Panc1 (cell line): ENCODE measurements at regions not wholly inside any gene's neighbourhood (a gene's known extent, or its start where the extent isn't known, plus 50 kb on each side); places are given as distances from the start of the nearest gene placed in this dataset.

Experiments
- ATAC-seq: fragments of 200-7000 bp; cut with Tn5 transposase; 2 replicates; pipeline ENCODE4 v1.9.1; 2020; ENCODE audit warnings: mild to moderate bottlenecking, moderate library complexity
- BruUV-seq: library from RNA; stranded (reverse); fragments of 400-500 nt; replicated peaks from 2 replicates; lab custom pipeline; 2021; lab: Mats Ljungman, UMichigan
- CTCF ChIA-PET: fragments of 300-600 bp; sonication (Branson Sonifier 250); formaldehyde crosslinking; loops from one replicate; lab custom pipeline; 2022; ENCODE audit warnings: antibody characterized with exemption; lab: Charles Lee
- POLR2A ChIA-PET: fragments of 300-600 bp; sonication (Branson Sonifier 250); formaldehyde crosslinking; loops from one replicate; lab custom pipeline; 2022; ENCODE audit warnings: antibody characterized with exemption; lab: Charles Lee
- DNase-seq: peaks from one replicate; pipeline ENCODE4 v3.0.0-alpha.2; 2010; ENCODE audit warnings: low read depth, low spot score
- H3K27ac ChIP-seq: 2 replicates; pipeline ENCODE4 v1.5.1; 2011; ENCODE audit warnings: mild to moderate bottlenecking, low read length, inconsistent platforms
- H3K27me3 ChIP-seq: fragments of 200-500 bp; sonication (Bioruptor generic); 2 replicates; pipeline ENCODE4 v1.6.0; 2014; ENCODE audit warnings: low read length, inconsistent platforms; ENCODE audit not compliant: control insufficient read depth, insufficient read depth
- H3K36me3 ChIP-seq: fragments of 200-500 bp; sonication (Bioruptor generic); 2 replicates; pipeline ENCODE4 v1.5.1; 2014; ENCODE audit warnings: inconsistent platforms, mild to moderate bottlenecking, low read length, moderate library complexity; ENCODE audit not compliant: control insufficient read depth, insufficient read depth
- H3K4me1 ChIP-seq: 2 replicates; pipeline ENCODE4 v1.5.1; 2011; ENCODE audit warnings: inconsistent platforms, mild to moderate bottlenecking, low read length, moderate library complexity; ENCODE audit not compliant: control insufficient read depth, insufficient read depth
- H3K4me3 ChIP-seq, 2 experiments: 2 replicates each; pipeline ENCODE4 v1.5.1; 2011 to 2012; ENCODE audit warnings: low read depth in 2 of 2, low read length in 2 of 2, mild to moderate bottlenecking in 2 of 2, inconsistent platforms in 1 of 2, moderate library complexity in 1 of 2
- H3K9me3 ChIP-seq: fragments of 200-500 bp; sonication (Bioruptor generic); 2 replicates; pipeline ENCODE4 v1.5.1; 2014; ENCODE audit warnings: low read depth, mild to moderate bottlenecking, inconsistent platforms, low read length, moderate library complexity; ENCODE audit not compliant: control insufficient read depth, insufficient read depth
- POLR2AphosphoS5 ChIP-seq: IDR thresholded peaks from 2 replicates; pipeline ENCODE4 v1.6.1; 2012; ENCODE audit warnings: mild to moderate bottlenecking, low read depth, low read length, moderate library complexity
- SIN3A ChIP-seq: IDR thresholded peaks from 2 replicates; pipeline ENCODE4 v1.6.1; 2012; ENCODE audit warnings: low read depth, mild to moderate bottlenecking, low read length, moderate library complexity, borderline replicate concordance; ENCODE audit not compliant: insufficient read depth
- TCF7L2 ChIP-seq: IDR thresholded peaks from 2 replicates; pipeline ENCODE4 v1.6.1; 2011; ENCODE audit warnings: mild to moderate bottlenecking, low read depth, low read length, inconsistent platforms
- in situ Hi-C: cut with HindIII; loops from 2 replicates; pipeline ENCODE4 v1.10.0; 2016; ENCODE audit warnings: low sequenced_read_pairs, low pct_unique_long_range_greater_than_20kb
- intact Hi-C: fragments of 100-400 bp; cut with micrococcal nuclease; formaldehyde crosslinking; loops from one replicate; pipeline ENCODE4 v1.10.0; 2022; ENCODE audit not compliant: unreplicated experiment
- TF ChIP-seq, protein P1 (sequence below), 2 experiments: IDR thresholded peaks; 2 replicates each; pipeline ENCODE4 v1.6.1; 2011 to 2012; ENCODE audit warnings: low read depth in 2 of 2, control low read depth in 1 of 2, low read length in 1 of 2, mild to moderate bottlenecking in 1 of 2, moderate library complexity in 1 of 2; ENCODE audit not compliant: insufficient read depth in 1 of 2
- TF ChIP-seq, protein P2 (sequence below): fragments of 450-650 bp; IDR thresholded peaks from 2 replicates; pipeline ENCODE4 v1.5.1; 2017; ENCODE audit warnings: mild to moderate bottlenecking

DNA sequence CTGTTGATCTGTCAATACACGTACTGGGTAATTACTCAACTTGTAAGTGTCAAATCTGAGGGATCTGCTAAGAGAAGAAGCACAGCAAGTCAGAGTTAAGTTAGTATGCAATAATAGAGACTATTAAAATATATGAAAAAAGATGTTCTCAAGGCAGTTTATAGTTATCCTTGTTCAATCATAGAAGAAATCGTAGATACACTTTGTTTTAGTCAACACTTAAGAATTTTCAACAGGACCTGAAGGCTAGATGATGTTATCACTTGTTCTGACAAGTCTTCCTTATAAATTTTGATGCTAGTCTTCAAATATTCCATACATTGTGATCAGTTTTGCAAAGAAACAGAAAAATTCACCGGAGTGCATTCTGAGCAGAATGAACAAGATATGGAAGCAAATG is 91.1 kb upstream of the KCNQ5 start:
- no peak for DNase-seq
- no peak for ATAC-seq
- Histone ChIP-seq H3K4me1 (no peaks in the 10 kb centered on the region), H3K9me3 (no peaks in the 10 kb centered on the region), H3K27ac (no peak overlapping the region), H3K27me3 (no peaks in the 10 kb centered on the region), H3K4me3 (no peak overlapping the region), H3K36me3 (no peaks in the 10 kb centered on the region)
- intact Hi-C loops (no loop called here), in situ Hi-C loops (no loop called here)
- BruUV-seq: no TSS peak
- TF ChIP-seq SIN3A (no peak), TCF7L2 (no peak), POLR2AphosphoS5 (no peak)
- TF ChIP-seq, protein P1, sequence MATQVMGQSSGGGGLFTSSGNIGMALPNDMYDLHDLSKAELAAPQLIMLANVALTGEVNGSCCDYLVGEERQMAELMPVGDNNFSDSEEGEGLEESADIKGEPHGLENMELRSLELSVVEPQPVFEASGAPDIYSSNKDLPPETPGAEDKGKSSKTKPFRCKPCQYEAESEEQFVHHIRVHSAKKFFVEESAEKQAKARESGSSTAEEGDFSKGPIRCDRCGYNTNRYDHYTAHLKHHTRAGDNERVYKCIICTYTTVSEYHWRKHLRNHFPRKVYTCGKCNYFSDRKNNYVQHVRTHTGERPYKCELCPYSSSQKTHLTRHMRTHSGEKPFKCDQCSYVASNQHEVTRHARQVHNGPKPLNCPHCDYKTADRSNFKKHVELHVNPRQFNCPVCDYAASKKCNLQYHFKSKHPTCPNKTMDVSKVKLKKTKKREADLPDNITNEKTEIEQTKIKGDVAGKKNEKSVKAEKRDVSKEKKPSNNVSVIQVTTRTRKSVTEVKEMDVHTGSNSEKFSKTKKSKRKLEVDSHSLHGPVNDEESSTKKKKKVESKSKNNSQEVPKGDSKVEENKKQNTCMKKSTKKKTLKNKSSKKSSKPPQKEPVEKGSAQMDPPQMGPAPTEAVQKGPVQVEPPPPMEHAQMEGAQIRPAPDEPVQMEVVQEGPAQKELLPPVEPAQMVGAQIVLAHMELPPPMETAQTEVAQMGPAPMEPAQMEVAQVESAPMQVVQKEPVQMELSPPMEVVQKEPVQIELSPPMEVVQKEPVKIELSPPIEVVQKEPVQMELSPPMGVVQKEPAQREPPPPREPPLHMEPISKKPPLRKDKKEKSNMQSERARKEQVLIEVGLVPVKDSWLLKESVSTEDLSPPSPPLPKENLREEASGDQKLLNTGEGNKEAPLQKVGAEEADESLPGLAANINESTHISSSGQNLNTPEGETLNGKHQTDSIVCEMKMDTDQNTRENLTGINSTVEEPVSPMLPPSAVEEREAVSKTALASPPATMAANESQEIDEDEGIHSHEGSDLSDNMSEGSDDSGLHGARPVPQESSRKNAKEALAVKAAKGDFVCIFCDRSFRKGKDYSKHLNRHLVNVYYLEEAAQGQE (IDR thresholded peaks at IDR 0.05; ENCODE audit: insufficient read depth in 1 of 2, low read depth in 2 of 2, low read length in 1 of 2): no peak
- TF ChIP-seq, protein P2, sequence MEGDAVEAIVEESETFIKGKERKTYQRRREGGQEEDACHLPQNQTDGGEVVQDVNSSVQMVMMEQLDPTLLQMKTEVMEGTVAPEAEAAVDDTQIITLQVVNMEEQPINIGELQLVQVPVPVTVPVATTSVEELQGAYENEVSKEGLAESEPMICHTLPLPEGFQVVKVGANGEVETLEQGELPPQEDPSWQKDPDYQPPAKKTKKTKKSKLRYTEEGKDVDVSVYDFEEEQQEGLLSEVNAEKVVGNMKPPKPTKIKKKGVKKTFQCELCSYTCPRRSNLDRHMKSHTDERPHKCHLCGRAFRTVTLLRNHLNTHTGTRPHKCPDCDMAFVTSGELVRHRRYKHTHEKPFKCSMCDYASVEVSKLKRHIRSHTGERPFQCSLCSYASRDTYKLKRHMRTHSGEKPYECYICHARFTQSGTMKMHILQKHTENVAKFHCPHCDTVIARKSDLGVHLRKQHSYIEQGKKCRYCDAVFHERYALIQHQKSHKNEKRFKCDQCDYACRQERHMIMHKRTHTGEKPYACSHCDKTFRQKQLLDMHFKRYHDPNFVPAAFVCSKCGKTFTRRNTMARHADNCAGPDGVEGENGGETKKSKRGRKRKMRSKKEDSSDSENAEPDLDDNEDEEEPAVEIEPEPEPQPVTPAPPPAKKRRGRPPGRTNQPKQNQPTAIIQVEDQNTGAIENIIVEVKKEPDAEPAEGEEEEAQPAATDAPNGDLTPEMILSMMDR: no peak
- CTCF ChIA-PET: no interaction called here
- POLR2A ChIA-PET: no interaction called here

DNA sequence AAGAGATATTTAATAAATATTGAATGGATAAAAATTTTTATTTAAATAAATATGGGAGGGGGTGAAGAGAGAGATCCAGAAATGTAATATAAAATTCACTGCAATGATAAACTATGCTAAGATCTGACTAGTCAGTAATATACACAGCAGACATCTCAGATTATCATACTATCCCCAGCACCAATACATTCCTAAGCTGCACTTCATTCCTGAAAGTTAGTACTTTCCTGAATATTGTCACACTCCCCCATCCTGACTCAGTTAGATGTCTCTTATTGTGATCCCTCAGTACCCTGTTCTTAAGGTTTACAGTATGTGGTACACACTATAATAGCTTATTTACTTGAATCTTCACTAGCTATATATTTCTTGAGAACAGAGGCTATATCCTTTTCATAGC is 88.3 kb upstream of the KCNQ5 start:
- Histone ChIP-seq H3K9me3 (no peaks in the 10 kb centered on the region), H3K27ac (no peak overlapping the region), H3K36me3 (no peaks in the 10 kb centered on the region), H3K27me3 (no peaks in the 10 kb centered on the region), H3K4me1 (no peaks in the 10 kb centered on the region), H3K4me3 (no peak overlapping the region)
- intact Hi-C loops (no loop called here), in situ Hi-C loops (no loop called here)
- TF ChIP-seq TCF7L2 (no peak), POLR2AphosphoS5 (no peak)
- TF ChIP-seq, protein P2: no peak
- ChIA-PET POLR2A (no interaction called here), CTCF (no interaction called here)
- no TSS peak for BruUV-seq
- DNase-seq (no peak), ATAC-seq (peak; percentile 42; the same call in 1 of the 2 replicates)
